Fibroblast of mammary gland (primary cell): ENCODE measurements at regions not wholly inside any gene's neighbourhood (a gene's known extent, or its start where the extent isn't known, plus 50 kb on each side); places are given as distances from the start of the nearest gene placed in this dataset.
A peak's percentile ranks its signal among the peaks of the same experiment; 100 is the strongest.

Source experiments
- DNase-seq: peaks from one replicate; pipeline ENCODE4 v3.0.0-alpha.2; 2010; ENCODE audit warnings: low read depth
- H3K4me3 ChIP-seq: 2 replicates; pipeline ENCODE4 v1.5.1; 2011; ENCODE audit warnings: low read depth, mild to moderate bottlenecking, low read length, moderate library complexity; ENCODE audit not compliant: control insufficient read depth
- TF ChIP-seq, protein P1 (sequence below): conservative IDR thresholded peaks from 2 replicates; pipeline ENCODE4 v1.5.1; 2011; ENCODE audit warnings: low read depth, low read length, inconsistent platforms; ENCODE audit not compliant: control insufficient read depth, insufficient read depth

DNA sequence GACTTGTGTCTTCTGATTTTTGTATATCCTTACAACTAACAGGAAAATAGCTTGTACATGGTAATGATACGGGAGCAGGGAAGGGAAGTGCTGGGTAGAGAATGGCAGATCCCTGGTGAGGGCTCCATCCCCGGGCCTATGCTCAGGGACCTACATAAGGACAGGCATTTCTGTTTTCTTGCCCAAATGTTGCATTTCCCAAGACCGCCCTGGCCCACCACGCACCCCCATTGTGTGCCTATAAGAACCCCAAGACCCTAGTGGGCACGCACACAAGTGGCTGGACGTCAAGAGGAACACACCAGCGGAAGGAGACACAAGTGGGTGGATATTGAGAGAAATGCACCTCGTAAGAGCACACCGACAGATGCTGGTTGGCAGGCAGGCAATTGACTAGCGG is 616.3 kb upstream of the MAN1A1 start:
- H3K4me3 ChIP-seq, result no peak overlapping the region
- no peak for DNase-seq
- TF ChIP-seq, protein P1, sequence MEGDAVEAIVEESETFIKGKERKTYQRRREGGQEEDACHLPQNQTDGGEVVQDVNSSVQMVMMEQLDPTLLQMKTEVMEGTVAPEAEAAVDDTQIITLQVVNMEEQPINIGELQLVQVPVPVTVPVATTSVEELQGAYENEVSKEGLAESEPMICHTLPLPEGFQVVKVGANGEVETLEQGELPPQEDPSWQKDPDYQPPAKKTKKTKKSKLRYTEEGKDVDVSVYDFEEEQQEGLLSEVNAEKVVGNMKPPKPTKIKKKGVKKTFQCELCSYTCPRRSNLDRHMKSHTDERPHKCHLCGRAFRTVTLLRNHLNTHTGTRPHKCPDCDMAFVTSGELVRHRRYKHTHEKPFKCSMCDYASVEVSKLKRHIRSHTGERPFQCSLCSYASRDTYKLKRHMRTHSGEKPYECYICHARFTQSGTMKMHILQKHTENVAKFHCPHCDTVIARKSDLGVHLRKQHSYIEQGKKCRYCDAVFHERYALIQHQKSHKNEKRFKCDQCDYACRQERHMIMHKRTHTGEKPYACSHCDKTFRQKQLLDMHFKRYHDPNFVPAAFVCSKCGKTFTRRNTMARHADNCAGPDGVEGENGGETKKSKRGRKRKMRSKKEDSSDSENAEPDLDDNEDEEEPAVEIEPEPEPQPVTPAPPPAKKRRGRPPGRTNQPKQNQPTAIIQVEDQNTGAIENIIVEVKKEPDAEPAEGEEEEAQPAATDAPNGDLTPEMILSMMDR, result no peak

DNA sequence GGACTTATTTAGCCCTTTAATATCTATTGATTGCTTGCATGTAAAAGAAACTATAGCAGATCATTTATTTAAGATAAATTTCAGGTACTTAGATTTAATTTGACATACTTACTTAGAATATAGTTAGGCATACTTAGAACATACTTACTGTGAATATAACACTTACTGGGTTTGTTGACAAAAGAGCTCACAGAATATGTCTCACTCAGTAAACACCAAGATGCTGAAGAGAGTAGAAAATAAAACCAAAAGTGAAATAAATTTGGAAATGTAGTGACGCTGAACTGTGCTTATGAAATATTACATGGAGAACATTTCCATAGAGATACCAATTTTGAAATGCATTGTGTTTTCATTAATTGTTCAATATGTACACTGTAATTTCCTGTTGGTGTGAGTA is 615.4 kb upstream of the MAN1A1 start:
- TF ChIP-seq, protein P1, result no peak
- no peak overlapping the region for H3K4me3 ChIP-seq

DNA sequence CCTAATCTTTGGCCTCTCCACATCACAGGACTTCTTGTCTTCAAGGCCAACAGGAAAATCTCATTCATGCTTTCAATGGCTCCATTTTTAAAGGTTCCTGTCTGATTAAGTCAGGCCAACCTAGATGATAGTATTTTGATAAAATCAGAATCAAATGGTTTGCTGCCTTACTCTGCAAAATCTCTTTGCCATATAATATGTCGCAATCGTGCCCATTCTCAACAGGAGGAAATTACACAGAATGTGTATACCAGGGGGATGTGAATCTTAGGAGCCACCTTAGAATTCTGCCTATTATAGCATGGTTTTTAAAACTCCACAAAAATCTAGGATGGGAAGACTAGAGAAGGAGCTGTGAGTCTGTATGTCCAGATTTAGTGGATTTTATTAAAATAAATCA is 612.9 kb upstream of the MAN1A1 start:
- H3K4me3 ChIP-seq, result no peak overlapping the region
- TF ChIP-seq, protein P1, result no peak

More for the DNA sequence above, 615.4 kb upstream of the MAN1A1 start:
- DNase-seq, result no peak

DNA sequence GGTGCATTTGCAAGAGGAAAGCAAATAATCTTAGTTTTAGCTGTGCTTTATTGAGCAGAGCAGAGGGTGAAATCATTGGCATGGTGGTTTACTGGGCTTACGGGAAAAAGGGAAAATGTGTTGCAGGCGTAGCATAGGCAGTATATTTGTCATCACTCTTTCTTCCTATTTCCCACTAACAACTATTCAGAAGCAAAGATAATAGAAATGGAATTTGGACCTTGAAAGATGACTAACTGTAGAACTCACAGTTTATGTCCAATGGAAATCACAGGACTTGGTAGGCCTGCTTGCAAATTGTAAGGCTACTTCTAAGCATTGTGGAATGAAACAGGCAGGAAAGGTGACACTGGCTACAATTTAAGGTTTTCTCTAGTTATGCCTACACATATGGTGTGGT is 611.9 kb upstream of the MAN1A1 start:
- TF ChIP-seq, protein P1, result no peak
- H3K4me3 ChIP-seq, result no peak overlapping the region
- peak; percentile 6 for DNase-seq

More for the DNA sequence above, 612.9 kb upstream of the MAN1A1 start:
- no peak for DNase-seq

DNA sequence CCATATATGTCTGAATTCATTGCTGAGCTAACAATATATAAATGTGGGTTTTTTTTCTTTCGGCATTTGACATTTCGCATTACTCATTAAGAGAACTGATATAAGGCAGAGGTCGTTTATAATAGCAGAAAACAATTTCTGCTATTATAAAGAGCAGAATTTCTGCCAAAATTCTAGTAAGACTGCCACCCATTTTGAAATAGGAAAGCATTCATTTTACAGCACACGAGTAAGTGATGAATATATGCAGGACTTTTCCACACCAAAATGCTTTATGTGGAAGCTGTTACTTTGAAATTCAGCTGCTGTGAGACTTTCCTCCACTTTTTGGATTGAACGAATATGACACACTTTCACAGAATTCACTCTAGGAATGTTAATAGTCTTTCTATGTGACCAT is 610.9 kb upstream of the MAN1A1 start:
- no peak for DNase-seq
- TF ChIP-seq, protein P1, result no peak
- H3K4me3 ChIP-seq, result no peak overlapping the region

DNA sequence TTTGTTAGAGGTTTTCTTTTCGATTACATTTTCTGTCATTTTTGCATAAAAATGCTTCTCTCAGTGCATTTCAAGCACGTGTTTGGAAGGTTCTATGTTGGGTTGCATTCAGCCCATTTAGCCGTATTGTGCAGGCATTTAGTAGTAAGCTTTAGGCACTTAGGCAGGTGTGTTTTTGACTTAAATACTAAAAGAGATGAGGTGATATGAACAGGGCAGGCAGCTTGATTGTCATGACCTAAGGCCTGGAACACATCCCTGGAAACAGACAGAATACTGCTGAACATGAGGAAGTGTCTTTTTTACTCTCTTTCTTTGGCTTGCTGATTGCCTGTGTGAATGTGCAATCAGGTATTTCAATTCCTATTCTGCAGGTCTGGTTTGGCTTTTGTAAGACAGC is 610.5 kb upstream of the MAN1A1 start:
- TF ChIP-seq, protein P1, result no peak
- H3K4me3 ChIP-seq, result no peak overlapping the region
- no peak for DNase-seq

DNA sequence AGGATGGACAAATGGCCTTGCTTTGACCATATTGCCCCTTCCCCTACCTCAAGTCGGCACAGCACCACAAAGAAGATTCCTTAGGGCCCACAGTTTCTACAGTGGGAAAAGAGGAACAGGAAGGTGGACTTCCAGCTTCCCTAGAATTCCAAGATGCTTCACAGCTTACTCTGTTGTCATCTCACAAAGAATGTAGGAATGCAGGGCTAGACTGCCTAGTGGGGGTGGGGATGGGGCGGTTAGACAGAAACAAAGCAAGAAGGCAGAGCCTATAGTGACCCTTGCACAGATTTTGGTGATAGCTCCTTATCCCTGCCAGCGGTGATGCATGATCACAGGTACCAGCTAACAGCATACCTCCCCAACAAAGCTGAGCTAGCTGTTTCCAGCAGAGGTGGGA is 607.6 kb upstream of the MAN1A1 start:
- no peak for DNase-seq

More for the DNA sequence above, 607.6 kb upstream of the MAN1A1 start:
- H3K4me3 ChIP-seq, result no peak overlapping the region
- TF ChIP-seq, protein P1, result no peak
